NCI-H2107 (cell line): ENCODE measurements at regions not wholly inside any gene's neighbourhood (a gene's known extent, or its start where the extent isn't known, plus 50 kb on each side); places are given as distances from the start of the nearest gene placed in this dataset.
"Not testable (repeated sequence)": the region's sequence is repeated elsewhere in the genome, so short reads cannot be mapped to it uniquely, and the experiment has no call there.

Experiments
- DNase-seq: peaks from one replicate; lab custom pipeline; 2025; lab: John Stamatoyannopoulos, UW

GRCh38 chr7:65800890-65801341, 72.0 kb upstream of the VKORC1L1 start:
- DNase-seq: no peak

- no peak for DNase-seq
Measured at GRCh38 chr7:65804887-65805286, 68.0 kb upstream of the VKORC1L1 start.

- not testable (repeated sequence) for DNase-seq
Measured at GRCh38 chr7:65807067-65807466, 65.8 kb upstream of the VKORC1L1 start.

GRCh38 chr7:65809259-65809981, 63.5 kb upstream of the VKORC1L1 start:
- DNase-seq: no peak

- no peak for DNase-seq
Measured at GRCh38 chr7:65809982-65810288, 62.9 kb upstream of the VKORC1L1 start.

GRCh38 chr7:65812281-65812680, 60.6 kb upstream of the VKORC1L1 start:
- no peak for DNase-seq

GRCh38 chr7:65814556-65815167, 58.2 kb upstream of the VKORC1L1 start:
- DNase-seq: not testable (repeated sequence)

- DNase-seq: no peak
Measured at GRCh38 chr7:65820287-65820950, 52.5 kb upstream of the VKORC1L1 start.
